NCI-H2081 treated with DMSO at 0.1 percent for 48 hours (cell line): ENCODE measurements at regions not wholly inside any gene's neighbourhood (a gene's known extent, or its start where the extent isn't known, plus 50 kb on each side); places are given as distances from the start of the nearest gene placed in this dataset.

Source experiments
- DNase-seq: peaks from one replicate; lab custom pipeline; 2025; lab: John Stamatoyannopoulos, UW

DNA sequence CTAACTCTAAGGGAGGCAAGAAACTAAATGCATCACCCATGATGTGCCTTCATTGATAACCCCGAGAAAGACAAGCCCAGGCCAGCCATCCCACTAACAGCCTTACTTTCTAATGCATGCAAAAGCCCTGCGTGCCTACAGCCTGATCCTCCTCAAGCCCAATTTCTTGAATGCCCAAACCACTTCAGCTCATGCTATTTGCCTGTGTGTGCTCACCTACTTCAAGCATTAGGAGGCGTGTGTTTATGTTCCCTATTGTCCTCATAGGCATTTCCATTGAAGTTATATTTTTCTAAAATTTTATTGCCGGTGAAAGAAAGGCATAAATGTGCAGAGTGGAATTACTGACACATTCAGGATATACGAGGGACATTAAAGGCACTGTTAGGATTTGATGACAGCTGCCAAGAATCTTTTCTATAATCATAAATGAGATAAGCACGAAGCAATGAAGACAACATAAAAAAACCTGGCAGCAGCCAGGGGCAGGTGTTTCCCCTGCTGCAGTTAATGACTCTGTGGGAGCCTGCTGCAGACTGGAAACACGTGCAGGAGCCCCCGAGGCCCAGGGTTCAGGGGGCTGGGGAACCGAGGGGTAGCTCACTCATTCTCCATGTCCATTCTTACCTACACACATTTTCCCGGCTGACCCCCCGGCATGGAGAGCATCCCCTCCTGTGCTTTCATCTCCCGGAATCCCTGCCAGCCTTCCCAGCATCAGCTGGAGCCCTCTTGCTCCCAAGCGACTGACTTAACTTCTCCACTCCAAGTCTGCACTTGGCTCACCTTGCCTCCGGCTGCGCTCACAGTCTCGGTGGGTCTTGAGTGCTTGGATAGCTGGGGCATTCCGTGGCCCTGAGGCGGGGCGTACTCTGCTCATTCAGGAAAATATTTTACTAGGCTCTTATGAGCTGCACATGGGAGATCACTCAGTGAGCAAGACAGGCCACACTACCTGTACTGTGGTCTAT is 292.3 kb upstream of the SIX2 start:
- peak; percentile 92 for DNase-seq

- peak; percentile 95 for DNase-seq
These were observed 290.9 kb upstream of the SIX2 start for GRCh38 chr2:45300026-45300750.

DNA sequence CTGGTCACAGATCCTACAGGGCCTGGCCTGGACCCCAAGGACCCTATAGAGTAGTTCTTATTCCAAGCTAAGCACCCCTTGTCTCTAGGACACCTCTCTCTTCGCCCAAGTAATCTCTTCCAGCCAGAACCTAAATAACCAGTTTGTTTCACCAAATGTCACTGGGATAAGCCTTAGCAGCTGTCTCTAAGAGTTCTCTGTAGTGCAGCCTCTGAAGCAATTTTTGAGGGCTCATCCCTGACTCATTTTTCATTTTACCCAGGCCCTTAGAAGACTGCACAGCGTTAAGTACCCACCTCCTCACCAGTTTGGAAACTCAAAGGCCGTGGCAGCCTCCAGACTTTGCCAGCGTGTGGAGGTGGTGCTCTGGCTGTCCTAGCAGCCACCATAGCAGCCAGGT is 290.1 kb upstream of the SIX2 start:
- no peak for DNase-seq

DNA sequence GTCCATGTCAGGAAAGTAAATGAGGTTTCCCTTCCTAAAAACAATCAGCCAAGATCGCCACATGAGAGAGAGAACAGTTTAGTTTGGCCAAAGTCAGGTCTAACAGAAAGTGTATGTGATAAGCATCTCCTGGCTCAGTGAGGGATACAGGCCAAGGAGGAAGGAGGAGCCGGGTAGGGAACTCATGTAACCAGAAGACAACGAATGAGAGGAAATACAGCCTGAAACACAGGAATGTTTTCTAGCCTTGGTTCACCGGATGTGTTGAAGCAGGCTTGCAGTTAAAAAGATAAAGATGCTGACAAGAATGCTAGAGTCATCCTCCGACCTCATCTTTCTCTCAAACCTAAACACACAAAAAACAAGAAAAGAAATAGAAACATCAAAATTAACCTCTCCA is 283.9 kb upstream of the SIX2 start:
- no peak for DNase-seq

GRCh38 chr2:45291296-45291701 is 282.0 kb upstream of the SIX2 start:
- no peak for DNase-seq

DNA sequence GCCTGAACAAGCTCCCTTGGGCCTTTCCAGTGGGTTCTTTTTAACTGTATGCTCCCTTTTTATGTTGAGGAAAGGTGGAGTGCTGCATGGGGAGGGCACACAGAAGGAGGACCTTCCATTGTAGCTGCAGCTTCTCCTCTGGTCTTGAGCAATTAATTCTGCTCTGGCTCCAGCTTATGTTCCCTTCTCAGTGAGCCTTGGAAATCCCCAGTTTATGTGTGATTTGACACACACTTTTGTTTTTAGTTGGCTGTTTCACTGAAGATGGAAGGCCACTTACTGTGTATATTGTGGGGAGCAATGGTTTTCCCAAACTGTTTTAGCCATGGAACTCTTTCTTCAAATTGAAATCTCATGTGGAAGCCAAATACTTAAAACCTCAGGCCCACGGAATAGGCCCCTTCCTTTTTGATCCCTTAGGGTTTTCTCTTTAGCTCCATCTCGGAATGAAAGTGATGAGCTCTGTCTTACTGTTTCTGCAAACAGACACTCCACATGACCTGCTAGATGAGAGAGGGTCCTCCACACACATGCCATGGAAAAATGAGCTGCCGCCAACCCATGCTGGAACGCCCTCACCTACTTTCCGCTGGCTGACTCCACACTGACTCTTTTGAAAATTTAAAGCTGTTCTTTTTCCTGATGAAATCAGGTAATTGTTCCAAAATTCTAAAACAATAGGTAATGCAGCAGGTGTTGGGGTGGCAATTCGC is 280.9 kb upstream of the SIX2 start:
- DNase-seq, result no peak

DNA sequence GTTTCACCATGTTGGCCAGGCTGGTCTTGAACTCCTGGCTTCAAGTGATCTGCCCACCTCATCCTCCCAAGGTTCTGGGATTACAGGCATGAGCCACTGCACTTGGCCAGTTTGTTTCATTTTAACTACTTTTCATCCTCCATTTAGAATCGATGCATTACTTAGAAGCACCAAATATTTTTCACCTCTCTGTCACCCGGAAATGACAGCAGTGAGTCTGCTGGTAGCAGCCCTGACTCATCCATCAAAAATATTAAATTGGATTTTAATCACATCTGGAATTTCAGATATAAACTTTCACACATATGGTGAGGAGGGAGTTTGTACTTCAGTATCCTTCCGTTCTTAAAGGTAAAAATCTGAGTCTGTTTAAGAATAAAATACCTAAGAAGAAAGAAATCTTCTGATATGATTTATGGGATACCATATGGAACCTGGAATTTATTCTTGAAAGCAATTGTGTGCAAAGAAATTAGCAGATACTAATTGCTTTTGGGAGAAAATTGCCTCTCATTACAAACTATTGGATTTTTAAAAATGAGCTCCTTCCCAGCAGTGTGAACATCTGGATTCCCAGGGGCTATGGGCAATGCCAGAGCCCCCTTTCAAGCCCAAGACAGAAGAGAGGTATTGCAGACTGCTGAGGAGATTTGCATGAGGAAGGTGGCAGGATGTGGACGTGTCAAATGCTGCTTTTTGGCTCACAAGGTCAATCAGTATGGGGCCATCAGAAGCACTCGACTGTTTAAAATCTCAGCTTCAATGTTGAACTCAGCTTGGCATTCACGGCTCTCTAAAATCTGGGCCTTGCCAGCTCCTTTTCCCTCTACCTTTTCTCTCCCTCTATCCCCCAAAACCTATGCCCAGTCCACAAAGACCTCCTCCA is 279.5 kb upstream of the SIX2 start:
- no peak for DNase-seq

DNA sequence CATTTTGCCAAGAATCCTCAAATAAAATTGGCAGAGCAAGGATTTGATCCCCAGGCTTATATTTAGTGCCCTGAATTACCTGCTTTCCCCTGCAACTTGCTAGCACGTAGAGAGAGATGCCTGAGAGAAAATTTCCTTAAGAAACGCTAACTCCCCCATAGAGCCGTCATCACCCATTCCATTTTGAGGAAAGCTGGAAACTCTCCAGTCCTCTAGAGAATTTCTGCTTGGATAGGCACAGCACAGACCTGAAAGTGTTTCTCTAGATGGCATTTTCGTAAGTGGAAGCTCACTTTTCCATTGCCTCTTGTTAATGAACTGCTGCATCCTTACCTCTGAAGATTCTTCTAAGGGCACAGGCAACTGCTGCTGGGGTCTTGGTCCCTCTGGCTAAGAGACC is 277.8 kb upstream of the SIX2 start:
- DNase-seq, result no peak

GRCh38 chr2:45285771-45286390 is 276.6 kb upstream of the SIX2 start:
- no peak for DNase-seq

DNA sequence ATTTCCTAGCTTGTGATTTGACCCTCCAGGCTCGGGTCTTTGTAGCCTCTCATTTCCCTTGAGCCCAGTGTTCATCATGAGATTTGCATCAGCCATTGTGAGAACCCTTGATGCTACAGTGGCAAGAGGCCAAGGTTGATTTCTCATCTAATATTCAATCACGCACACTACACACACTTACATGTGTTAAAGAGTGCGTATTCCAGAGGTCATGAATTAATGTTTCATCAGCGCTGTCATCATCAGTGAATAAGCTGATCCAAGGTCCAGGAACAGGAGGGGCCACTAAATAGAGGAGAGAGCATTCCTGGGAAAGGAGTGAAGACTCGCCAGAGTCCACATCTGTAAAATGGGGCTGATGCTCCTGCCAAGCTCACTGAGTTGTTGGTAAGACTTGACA is 276.1 kb upstream of the SIX2 start:
- DNase-seq, result no peak

DNA sequence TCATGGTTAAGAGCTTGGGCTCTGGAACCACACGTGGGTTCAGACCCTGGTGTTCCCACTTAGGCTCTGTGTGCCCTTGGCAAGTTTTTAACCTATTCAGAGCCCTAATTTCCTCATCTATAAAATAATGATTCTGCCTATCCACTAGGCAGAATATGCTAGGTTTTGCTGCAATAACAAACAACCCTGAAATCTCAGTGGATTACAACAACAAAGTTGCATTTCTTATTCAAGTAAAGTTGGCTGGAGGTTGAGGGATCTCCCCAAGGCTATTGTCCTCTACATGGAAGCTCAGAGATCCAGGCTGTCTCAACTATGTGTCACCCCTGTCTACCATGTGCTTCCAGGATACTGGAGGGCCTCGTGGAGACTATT is 275.4 kb upstream of the SIX2 start:
- DNase-seq, result no peak

- DNase-seq, result no peak
These were observed 274.7 kb upstream of the SIX2 start for GRCh38 chr2:45283764-45284620.

DNA sequence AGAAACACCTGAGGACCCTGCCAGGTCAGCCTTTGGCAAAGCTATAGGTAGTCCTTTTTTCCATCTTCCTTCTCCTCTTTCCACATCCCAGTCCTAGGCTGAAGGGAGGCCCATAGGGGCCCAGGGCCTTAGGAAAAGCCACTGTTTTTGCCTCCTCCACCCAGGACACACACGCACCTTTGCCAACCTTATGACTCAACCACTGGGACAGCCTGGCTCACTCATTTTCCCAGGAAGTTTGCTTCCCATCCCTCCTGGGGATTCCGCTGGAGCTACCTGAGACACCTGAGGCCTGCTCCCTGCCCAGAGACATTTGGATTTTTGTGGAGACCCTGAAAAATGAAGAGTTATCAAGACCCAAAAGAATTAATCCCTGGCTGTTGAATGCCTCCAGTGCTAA is 273.4 kb upstream of the SIX2 start:
- DNase-seq, result no peak

- no peak for DNase-seq
These were observed 272.1 kb upstream of the SIX2 start for GRCh38 chr2:45281311-45281710.

DNA sequence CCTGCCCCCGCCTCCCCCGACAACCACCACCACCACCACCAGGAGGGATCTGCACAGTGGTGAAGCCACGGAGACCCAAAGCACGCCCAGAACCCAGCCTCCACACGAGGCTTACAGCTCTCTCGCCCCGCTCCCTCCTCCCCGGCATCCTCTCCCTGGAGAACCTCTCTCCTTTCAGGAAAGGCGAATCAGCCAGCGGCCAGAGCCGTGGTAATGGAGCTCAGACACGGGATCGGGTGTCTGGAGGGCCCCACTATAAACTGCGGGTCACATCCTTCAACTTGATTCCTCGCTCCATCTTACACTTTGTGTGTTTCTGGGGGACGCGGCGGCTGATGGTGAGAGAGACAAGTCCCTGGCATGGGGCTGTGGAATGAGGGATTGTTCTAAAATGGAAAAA is 271.5 kb upstream of the SIX2 start:
- no peak for DNase-seq

- DNase-seq, result no peak
These were observed 270.1 kb upstream of the SIX2 start for GRCh38 chr2:45279356-45279755.

DNA sequence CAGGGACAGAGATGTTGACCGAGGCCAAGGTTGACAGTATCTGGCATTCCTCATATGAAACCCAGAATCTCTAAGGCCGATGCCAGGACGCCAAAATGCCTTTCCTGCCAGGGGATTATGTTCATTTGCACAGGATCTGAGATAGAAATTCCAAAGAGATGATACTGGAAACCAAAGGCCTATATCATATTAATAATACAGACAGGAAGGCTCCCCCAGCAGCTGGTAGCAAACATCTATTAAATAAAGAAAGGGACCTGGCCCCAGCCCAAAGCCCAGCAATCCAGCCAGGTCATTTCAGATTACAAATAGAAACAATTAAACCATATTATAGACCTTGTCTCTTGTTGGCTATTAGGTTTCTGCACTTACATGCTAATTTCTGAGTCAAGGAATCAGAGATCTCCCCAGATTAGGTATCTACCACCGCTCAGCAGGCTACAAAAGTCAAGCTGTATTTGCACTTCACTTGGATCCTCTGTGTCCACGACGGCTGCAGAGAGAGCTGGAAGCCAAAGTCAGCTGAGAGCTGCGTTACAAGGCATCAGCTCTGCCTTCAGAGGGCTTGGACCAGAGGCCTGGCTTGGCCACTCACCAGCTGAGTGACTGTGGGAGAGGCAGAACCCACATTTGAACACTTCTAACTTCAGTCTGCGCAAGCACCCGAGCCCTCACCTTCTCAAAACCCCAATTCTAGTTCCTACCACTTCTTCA is 269.3 kb upstream of the SIX2 start:
- DNase-seq, result peak; percentile 30

DNA sequence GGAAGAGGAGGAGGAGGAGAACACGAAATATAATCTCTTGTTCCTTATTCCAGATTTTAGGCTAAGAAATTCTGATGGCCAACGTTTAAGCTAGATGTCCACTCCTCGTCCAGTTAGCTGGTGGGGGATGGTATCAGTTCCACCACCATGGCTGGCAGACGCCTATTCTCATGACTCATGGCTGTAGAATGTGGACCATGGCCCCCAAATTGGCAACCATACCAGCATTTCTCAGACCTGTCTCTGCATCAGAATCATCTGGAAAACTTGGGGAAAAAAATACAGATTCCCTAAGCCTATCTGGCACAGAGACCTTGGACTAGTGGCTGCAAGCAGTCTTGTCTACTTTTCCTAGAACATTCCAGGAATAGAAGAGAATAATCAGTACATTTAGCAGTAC is 267.7 kb upstream of the SIX2 start:
- DNase-seq, result no peak

DNA sequence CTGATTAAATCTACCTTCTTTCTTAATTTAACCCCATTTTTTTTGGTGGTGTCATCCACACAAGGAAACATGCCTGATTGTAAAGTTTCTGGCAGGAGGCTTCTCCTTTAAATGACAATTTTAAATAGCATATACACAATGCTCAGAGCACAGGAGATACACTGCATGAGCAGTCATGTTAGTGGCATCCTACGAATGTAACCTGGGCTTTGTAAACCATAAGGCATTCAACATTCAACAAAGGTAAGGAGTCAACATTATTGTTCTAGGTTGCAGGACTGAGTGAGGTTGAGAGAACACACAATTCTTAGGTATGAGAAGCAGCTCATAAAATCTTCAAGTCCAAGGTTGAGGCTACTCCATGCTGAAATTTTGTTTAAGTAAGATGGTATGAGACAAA is 266.6 kb upstream of the SIX2 start:
- DNase-seq, result no peak
